Ishikawa (cell line): ENCODE measurements at regions not wholly inside any gene's neighbourhood (a gene's known extent, or its start where the extent isn't known, plus 50 kb on each side); places are given as distances from the start of the nearest gene placed in this dataset.

Experiments
- CEBPB ChIP-seq: IDR thresholded peaks from 2 replicates; pipeline ENCODE4 v1.6.1; 2012
- CREB1 ChIP-seq: IDR thresholded peaks from 2 replicates; pipeline ENCODE4 v1.6.1; 2012; ENCODE audit warnings: low read depth
- EGR1 ChIP-seq: IDR thresholded peaks from 2 replicates; pipeline ENCODE4 v1.6.1; 2012
- EP300 ChIP-seq: IDR thresholded peaks from 2 replicates; pipeline ENCODE4 v1.6.1; 2012; ENCODE audit warnings: borderline replicate concordance
- FOXM1 ChIP-seq: IDR thresholded peaks from 2 replicates; pipeline ENCODE4 v1.6.1; 2012; ENCODE audit warnings: low read depth, borderline replicate concordance
- NFIC ChIP-seq: IDR thresholded peaks from 2 replicates; pipeline ENCODE4 v1.6.1; 2012
- RAD21 ChIP-seq: IDR thresholded peaks from 2 replicates; pipeline ENCODE4 v1.6.1; 2012; ENCODE audit warnings: low read depth
- TAF1 ChIP-seq: IDR thresholded peaks from 2 replicates; pipeline ENCODE4 v1.6.1; 2012; ENCODE audit warnings: low read depth, mild to moderate bottlenecking
- TCF12 ChIP-seq: IDR thresholded peaks from 2 replicates; pipeline ENCODE4 v1.6.1; 2012; ENCODE audit warnings: low read depth
- TEAD4 ChIP-seq: IDR thresholded peaks from 2 replicates; pipeline ENCODE4 v1.6.1; 2012
- YY1 ChIP-seq: IDR thresholded peaks from 2 replicates; pipeline ENCODE4 v1.6.1; 2012; ENCODE audit warnings: low read depth
- ZBTB7A ChIP-seq: IDR thresholded peaks from 2 replicates; pipeline ENCODE4 v1.6.1; 2012; ENCODE audit warnings: low read depth
- TF ChIP-seq, protein P1 (sequence below): IDR thresholded peaks from 2 replicates; pipeline ENCODE4 v1.6.1; 2012
- TF ChIP-seq, protein P2 (sequence below): IDR thresholded peaks from 2 replicates; pipeline ENCODE4 v1.6.1; 2012
- TF ChIP-seq, protein P3 (sequence below): IDR thresholded peaks from 2 replicates; pipeline ENCODE4 v1.6.1; 2012; ENCODE audit warnings: low read depth, mild to moderate bottlenecking

DNA sequence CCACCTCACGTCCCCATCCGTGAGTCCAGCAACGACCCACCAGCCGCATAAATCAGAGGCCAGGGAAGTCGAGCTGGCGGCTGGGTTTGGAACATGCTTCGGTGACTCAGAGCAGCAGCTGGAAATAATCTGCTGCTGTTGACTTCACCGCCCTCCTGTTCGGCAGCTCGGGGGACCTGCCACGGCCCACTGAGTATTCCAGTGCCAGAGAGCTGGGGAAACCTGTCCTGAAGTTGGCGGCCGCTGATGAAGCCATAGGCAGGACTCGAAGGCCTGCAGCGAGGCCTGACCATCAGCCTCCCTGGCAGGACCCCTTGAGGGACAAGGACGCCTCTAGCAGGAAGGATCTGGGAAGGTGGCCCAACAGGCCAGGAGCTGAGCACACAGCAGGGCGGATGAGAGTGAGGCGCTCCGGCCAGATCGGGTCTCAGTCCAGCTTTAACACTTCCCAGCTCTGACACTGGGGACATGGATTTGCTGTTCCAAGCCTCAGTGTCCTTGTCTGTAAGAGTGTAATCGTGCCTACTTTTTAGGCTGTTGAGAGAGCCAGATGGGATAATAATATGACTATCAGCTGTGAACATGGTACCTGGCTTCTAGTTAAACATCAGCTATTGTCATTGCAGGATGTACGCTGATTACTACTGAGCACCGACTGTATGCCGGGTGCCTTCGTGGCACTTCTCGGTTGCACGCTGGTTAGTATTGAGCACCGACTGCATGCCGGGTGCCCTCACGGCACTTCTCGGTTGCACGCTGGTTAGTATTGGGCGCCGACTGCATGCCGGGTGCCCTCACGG lies 50.4 kb upstream of the CIBAR2 start:
- TF ChIP-seq EP300 (peak; percentile 57; the same call in 1 of the 2 replicates), ZBTB7A (0 out of 2 replicates have a peak, but pooled peaks have one; percentile 39), TCF12 (peak; percentile 67), YY1 (no peak), NFIC (peak; percentile 30; the same call in 1 of the 2 replicates)

DNA sequence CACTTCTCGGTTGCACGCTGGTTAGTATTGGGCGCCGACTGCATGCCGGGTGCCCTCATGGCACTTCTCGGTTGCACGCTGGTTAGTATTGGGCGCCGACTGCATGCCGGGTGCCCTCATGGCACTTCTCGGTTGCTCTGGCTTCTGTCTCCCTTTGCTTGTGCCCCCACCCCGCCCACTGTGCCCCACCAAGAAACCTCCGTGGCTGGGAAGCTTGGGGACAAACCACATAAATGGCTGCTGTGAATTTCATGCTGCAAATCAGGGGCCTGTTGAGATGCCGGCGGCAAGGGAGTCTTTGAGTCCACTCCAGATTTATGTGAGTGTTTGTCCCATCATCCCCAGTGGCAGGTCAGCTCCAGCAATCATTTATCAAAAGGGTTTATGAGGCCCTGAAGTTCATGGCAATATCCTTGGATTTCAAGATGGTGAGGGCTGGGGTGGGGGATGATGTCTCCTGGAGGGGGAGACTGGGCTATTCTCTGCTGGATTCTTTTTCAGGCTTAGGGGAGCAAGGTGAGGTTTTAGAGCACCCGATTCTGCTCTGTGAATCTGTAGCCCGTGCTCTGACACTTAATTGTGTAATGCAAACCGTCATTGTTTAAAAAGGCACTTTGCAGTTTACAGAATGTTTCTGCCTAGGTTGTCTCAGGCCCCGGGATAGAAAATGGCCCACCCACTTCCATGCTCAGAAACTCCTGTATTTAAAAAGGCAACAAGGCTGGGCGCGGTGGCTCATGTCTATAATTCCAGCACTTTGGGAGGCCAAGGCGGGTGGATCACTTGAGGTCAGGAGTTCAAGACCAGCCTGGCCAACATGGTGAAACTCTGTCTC lies 51.2 kb upstream of the CIBAR2 start:
- no peak for TF ChIP-seq TAF1
- no peak for TF ChIP-seq NFIC
- TF ChIP-seq CEBPB = no peak
- no peak for TF ChIP-seq CREB1
- no peak for TF ChIP-seq YY1
- TF ChIP-seq, protein P1, sequence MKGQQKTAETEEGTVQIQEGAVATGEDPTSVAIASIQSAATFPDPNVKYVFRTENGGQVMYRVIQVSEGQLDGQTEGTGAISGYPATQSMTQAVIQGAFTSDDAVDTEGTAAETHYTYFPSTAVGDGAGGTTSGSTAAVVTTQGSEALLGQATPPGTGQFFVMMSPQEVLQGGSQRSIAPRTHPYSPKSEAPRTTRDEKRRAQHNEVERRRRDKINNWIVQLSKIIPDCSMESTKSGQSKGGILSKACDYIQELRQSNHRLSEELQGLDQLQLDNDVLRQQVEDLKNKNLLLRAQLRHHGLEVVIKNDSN = no peak
- no peak for TF ChIP-seq ZBTB7A
- TF ChIP-seq TEAD4 = no peak
- TF ChIP-seq RAD21 = no peak
- no peak for TF ChIP-seq TCF12
- TF ChIP-seq, protein P2, sequence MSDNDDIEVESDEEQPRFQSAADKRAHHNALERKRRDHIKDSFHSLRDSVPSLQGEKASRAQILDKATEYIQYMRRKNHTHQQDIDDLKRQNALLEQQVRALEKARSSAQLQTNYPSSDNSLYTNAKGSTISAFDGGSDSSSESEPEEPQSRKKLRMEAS = no peak
- TF ChIP-seq, protein P3, sequence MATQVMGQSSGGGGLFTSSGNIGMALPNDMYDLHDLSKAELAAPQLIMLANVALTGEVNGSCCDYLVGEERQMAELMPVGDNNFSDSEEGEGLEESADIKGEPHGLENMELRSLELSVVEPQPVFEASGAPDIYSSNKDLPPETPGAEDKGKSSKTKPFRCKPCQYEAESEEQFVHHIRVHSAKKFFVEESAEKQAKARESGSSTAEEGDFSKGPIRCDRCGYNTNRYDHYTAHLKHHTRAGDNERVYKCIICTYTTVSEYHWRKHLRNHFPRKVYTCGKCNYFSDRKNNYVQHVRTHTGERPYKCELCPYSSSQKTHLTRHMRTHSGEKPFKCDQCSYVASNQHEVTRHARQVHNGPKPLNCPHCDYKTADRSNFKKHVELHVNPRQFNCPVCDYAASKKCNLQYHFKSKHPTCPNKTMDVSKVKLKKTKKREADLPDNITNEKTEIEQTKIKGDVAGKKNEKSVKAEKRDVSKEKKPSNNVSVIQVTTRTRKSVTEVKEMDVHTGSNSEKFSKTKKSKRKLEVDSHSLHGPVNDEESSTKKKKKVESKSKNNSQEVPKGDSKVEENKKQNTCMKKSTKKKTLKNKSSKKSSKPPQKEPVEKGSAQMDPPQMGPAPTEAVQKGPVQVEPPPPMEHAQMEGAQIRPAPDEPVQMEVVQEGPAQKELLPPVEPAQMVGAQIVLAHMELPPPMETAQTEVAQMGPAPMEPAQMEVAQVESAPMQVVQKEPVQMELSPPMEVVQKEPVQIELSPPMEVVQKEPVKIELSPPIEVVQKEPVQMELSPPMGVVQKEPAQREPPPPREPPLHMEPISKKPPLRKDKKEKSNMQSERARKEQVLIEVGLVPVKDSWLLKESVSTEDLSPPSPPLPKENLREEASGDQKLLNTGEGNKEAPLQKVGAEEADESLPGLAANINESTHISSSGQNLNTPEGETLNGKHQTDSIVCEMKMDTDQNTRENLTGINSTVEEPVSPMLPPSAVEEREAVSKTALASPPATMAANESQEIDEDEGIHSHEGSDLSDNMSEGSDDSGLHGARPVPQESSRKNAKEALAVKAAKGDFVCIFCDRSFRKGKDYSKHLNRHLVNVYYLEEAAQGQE = no peak
- no peak for TF ChIP-seq EP300
- no peak for TF ChIP-seq EGR1

DNA sequence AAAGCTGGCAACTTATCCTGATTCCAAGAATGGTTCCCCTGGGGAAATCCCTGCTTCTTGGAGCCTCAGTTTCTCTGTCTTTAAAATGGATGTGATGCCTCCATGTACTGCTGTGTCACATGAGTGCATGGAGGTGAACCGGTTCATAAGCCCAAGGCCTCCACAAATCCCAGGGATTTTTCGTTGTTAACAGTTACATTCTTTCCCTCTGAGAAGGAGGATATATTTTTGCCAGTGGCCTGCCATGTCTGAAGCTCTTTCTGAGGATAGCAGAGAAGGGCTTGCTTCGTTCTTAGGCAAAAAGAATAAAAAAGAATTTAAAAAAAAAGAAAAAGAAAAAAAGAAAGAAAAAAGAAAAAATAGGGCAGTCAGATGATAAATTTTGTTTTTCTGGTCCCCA lies 52.2 kb upstream of the CIBAR2 start:
- TF ChIP-seq RAD21 (no peak), EGR1 (no peak), NFIC (no peak), YY1 (no peak), TEAD4 (no peak), EP300 (no peak), TAF1 (no peak)
- TF ChIP-seq, protein P2 = no peak
- TF ChIP-seq, protein P3 = no peak

DNA sequence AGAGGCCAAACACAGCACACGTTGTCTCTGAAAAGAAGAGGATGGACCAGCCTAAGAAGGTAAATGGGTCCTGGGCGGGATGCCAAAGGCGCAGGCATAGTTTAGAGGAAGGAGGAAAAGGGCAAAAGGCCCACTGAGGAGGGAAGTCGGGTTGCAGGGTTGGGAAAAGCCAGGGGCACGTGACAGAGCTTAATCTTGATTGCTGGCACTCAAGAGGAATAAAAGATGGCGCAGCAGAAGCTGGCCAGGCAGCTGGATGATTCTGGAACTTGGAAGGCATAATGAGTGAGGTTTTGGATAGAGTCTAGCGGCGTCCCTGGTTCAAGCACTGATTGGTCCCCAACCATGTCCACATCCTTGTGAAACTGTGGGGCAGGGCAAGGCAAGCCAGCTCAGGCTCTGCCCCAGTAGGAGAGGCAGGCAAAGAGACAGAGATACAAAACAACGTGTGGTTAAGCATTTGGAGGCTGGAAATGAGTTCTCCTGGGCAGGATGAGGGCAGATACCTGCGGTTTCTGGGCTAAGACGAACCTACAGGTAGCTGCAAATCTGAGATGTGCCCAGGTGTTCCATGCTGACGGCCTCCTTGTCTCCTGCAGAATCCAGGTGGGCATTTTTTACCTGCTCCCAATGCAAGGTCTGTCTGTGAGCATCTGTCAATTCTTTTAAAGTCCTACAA lies 52.7 kb upstream of the CIBAR2 start:
- TF ChIP-seq CEBPB = no peak
- no peak for TF ChIP-seq EGR1
- no peak for TF ChIP-seq YY1
- TF ChIP-seq, protein P1 = no peak
- TF ChIP-seq TAF1 = no peak
- TF ChIP-seq, protein P2 = no peak

DNA sequence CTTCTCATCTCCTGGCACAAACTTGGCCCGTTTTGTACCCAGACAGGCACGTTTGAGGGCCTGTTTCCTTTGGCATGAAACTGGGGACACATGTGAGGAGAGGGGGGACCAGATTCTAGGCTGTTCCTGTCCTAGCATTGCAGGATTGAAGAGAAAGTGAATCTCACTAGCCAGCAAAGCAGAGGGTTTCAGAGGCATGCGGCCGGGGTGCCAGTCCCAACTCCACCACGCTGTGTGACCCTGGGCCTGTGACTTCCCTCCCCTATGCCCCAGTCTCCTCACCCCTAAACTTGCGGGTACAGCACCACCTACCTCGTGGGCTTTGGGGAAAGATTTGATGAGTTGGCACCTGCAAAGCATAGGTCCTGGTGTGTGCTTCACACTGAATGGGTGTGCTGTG lies 53.5 kb upstream of the CIBAR2 start:
- TF ChIP-seq EGR1 (no peak), TCF12 (no peak), EP300 (no peak), TAF1 (no peak), ZBTB7A (no peak), TEAD4 (no peak), RAD21 (no peak), NFIC (no peak), FOXM1 (no peak)
- TF ChIP-seq, protein P1 = no peak
- TF ChIP-seq, protein P2 = no peak
